GM23248 (cell line): ENCODE measurements at regions not wholly inside any gene's neighbourhood (a gene's known extent, or its start where the extent isn't known, plus 50 kb on each side); places are given as distances from the start of the nearest gene placed in this dataset.

ENCODE experiments used
- EZH2 ChIP-seq: fragments of 200-600 bp; sonication (generic); IDR thresholded peaks from 2 replicates; pipeline ENCODE4 v1.6.1; 2018; ENCODE audit warnings: antibody characterized with exemption, mild to moderate bottlenecking; ENCODE audit not compliant: insufficient read depth, poor library complexity, severe bottlenecking
- EZH2phosphoT487 ChIP-seq: fragments of 200-600 bp; sonication (generic); IDR thresholded peaks from 2 replicates; pipeline ENCODE4 v1.6.1; 2018; ENCODE audit warnings: antibody characterized with exemption, moderate library complexity, mild to moderate bottlenecking, low read depth; ENCODE audit not compliant: insufficient read depth

- TF ChIP-seq EZH2phosphoT487, result no peak
- no peak for TF ChIP-seq EZH2
These were observed 762.3 kb upstream of the GRM7 start for GRCh38 chr3:6098516-6099157.
